ENCODE measurements at regions not wholly inside any gene's neighbourhood (a gene's known extent, or its start where the extent isn't known, plus 50 kb on each side); places are given as distances from the start of the nearest gene placed in this dataset.

DNA sequence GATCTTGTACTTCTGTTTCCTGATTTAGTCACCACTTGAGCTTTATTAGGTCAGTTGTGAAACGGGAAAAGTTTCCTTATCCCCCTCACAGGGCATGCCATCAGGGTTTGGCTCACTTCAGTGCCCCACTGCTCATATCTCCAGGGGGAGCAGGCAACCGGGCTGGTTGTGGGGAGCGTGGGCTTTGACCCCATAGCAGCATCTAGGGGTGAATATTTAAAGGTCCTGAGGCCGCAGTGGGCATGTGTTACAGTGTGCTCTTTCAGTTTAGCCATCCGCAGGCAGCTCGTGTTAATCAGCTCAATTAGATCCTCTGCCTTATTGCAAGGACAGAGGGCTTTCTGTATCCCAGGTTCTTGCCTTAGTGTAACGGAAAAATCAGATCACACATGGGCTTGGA, 71.9 kb downstream of the MRPL46 start:
- TF ChIP-seq, protein P1, sequence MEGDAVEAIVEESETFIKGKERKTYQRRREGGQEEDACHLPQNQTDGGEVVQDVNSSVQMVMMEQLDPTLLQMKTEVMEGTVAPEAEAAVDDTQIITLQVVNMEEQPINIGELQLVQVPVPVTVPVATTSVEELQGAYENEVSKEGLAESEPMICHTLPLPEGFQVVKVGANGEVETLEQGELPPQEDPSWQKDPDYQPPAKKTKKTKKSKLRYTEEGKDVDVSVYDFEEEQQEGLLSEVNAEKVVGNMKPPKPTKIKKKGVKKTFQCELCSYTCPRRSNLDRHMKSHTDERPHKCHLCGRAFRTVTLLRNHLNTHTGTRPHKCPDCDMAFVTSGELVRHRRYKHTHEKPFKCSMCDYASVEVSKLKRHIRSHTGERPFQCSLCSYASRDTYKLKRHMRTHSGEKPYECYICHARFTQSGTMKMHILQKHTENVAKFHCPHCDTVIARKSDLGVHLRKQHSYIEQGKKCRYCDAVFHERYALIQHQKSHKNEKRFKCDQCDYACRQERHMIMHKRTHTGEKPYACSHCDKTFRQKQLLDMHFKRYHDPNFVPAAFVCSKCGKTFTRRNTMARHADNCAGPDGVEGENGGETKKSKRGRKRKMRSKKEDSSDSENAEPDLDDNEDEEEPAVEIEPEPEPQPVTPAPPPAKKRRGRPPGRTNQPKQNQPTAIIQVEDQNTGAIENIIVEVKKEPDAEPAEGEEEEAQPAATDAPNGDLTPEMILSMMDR (IDR thresholded peaks at IDR 0.05): no peak
- no peak for TF ChIP-seq EZH2phosphoT487 (IDR thresholded peaks at IDR 0.05)
- no peak for TF ChIP-seq EZH2 (IDR thresholded peaks at IDR 0.05)
